ENCODE measurements at regions not wholly inside any gene's neighbourhood (a gene's known extent, or its start where the extent isn't known, plus 50 kb on each side); places are given as distances from the start of the nearest gene placed in this dataset.

DNA sequence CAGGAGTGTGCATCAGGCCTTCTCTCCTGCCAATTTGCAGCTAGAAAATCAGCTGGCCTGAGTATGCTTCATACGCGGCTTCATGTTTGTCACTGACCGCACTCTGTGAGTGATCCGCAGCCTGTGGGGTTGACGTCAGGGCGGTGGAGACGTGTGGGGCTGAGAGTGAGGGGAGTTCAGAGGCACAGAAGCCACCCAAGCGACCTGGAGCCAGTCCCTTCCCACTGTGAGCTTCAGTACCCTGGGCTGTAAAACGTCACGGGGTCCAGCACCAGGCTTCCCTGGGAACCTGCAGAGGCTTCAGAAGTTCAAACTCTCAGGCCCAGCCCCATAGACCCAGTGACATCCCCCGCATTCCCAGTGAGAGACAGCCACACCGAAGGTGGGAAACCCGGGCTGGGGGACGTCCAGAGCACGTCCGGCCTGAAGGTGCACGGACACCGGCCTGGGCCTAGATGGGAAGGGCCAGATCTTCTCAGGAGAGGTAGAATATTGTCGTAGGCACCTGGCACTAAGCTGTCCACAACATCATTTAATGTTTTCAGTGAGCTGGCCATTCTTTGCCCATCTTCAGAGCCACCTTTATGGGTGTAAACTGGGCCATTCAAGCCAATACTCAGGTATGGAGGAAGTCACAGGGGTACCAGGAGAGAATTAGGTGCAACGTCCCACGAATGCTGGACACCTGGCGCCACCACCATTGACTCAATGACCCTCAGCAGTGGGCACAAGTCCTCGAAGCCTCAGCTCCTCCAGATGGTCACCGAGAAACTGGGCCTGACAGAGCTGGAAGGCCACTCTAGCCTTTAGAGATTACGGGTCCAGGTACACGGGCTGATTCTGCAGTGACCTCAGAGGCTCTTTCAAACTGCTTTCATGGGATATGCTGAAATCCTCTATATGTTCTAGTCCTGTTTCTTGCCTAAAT is 235.6 kb upstream of the MYT1L start:
- no peaks in the 10 kb centered on the region for H3K36me3 ChIP-seq (ENCODE audit: insufficient read depth, low read length)
- no peak overlapping the region for H3K4me3 ChIP-seq (ENCODE audit: low read length)
- H3K36me3 Mint-ChIP-seq: peaks cover 0 to 3% (median 0%) of the 10 kb centered on the region in 3 donors
- no peak overlapping the region for H3K4me3 Mint-ChIP-seq
- H3K27me3 Mint-ChIP-seq: no peaks in the 10 kb centered on the region
- ChIA-PET POLR2A (no interaction called here), CTCF (no interaction called here)
- H3K27me3 ChIP-seq (ENCODE audit: insufficient read depth, low read length, poor library complexity, severe bottlenecking): no peaks in the 10 kb centered on the region
- H3K27ac Mint-ChIP-seq: no peak overlapping the region
- no peaks in the 10 kb centered on the region for H3K4me1 Mint-ChIP-seq
- no peak for DNase-seq
- H3K9me3 Mint-ChIP-seq: peaks cover 0 to 6% (median 3%) of the 10 kb centered on the region in 5 donors
- no peaks in the 10 kb centered on the region for H3K9me3 ChIP-seq (ENCODE audit: low read length)
- H3K27ac ChIP-seq (ENCODE audit: low read depth, low read length): no peak overlapping the region
- no peaks in the 10 kb centered on the region for H3K4me1 ChIP-seq (ENCODE audit: insufficient read depth, low read length)

DNA sequence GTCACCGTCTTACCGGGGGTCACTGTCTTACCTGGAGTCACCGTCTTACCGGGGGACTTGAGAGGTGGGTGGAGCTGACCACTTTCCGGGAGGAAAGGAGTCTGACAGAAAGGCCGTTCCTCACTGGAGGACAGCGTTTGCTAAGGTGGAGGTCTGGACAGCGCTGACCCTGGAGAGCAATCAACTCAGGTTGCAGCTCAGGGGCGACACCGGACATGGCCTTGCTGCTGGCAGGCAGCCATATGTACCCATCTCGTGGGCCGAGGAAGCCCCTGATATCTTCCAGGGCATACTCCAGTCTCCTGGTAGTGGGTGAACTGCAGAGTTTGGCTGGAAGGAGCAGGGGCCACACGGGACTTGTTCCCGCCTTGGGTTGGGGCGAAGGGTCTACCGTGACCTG is 234.6 kb upstream of the MYT1L start:
- H3K36me3 Mint-ChIP-seq: peaks cover 0 to 3% (median 0%) of the 10 kb centered on the region in 3 donors
- no peak for DNase-seq
- Histone ChIP-seq H3K27me3 (ENCODE audit: insufficient read depth, low read length, poor library complexity, severe bottlenecking) (no peaks in the 10 kb centered on the region), H3K36me3 (ENCODE audit: insufficient read depth, low read length) (no peaks in the 10 kb centered on the region), H3K27ac (ENCODE audit: low read depth, low read length) (no peak overlapping the region), H3K9me3 (ENCODE audit: low read length) (no peaks in the 10 kb centered on the region), H3K4me3 (ENCODE audit: low read length) (no peak overlapping the region), H3K4me1 (ENCODE audit: insufficient read depth, low read length) (no peaks in the 10 kb centered on the region)
- H3K27me3 Mint-ChIP-seq: no peaks in the 10 kb centered on the region
- no peaks in the 10 kb centered on the region for H3K4me1 Mint-ChIP-seq
- peaks cover 0 to 6% (median 3%) of the 10 kb centered on the region in 5 donors for H3K9me3 Mint-ChIP-seq
- CTCF ChIA-PET: no interaction called here
- no peak overlapping the region for H3K27ac Mint-ChIP-seq
- POLR2A ChIA-PET: no interaction called here
- H3K4me3 Mint-ChIP-seq: no peak overlapping the region

- H3K9me3 ChIP-seq (ENCODE audit: low read length): no peaks in the 10 kb centered on the region
- H3K4me1 ChIP-seq (ENCODE audit: insufficient read depth, low read length): no peaks in the 10 kb centered on the region
- no peaks in the 10 kb centered on the region for H3K36me3 ChIP-seq (ENCODE audit: insufficient read depth, low read length)
- no peak overlapping the region for H3K27ac ChIP-seq (ENCODE audit: low read depth, low read length)
- Mint-ChIP-seq H3K9me3 (peaks cover 0 to 3% (median 0%) of the 10 kb centered on the region in 5 donors), H3K27ac (no peak overlapping the region), H3K4me1 (no peaks in the 10 kb centered on the region), H3K4me3 (no peak overlapping the region), H3K36me3 (no peaks in the 10 kb centered on the region), H3K27me3 (no peaks in the 10 kb centered on the region)
- H3K4me3 ChIP-seq (ENCODE audit: low read length): no peak overlapping the region
- ChIA-PET POLR2A (no interaction called here), CTCF (no interaction called here)
- no peaks in the 10 kb centered on the region for H3K27me3 ChIP-seq (ENCODE audit: insufficient read depth, low read length, poor library complexity, severe bottlenecking)
- DNase-seq: no peak
Observed at GRCh38 chr2:2564300-2565078, 233.4 kb upstream of the MYT1L start.

GRCh38 chr2:2563309-2563860 is 232.3 kb upstream of the MYT1L start:
- H3K27me3 ChIP-seq (ENCODE audit: insufficient read depth, low read length, poor library complexity, severe bottlenecking): no peaks in the 10 kb centered on the region
- Mint-ChIP-seq H3K27me3 (no peaks in the 10 kb centered on the region), H3K4me3 (no peak overlapping the region), H3K4me1 (no peaks in the 10 kb centered on the region), H3K36me3 (no peaks in the 10 kb centered on the region), H3K27ac (no peak overlapping the region), H3K9me3 (peaks cover 0 to 5% (median 0%) of the 10 kb centered on the region in 5 donors)
- ChIA-PET POLR2A (no interaction called here), CTCF (no interaction called here)
- no peaks in the 10 kb centered on the region for H3K4me1 ChIP-seq (ENCODE audit: insufficient read depth, low read length)
- H3K36me3 ChIP-seq (ENCODE audit: insufficient read depth, low read length): no peaks in the 10 kb centered on the region
- H3K27ac ChIP-seq (ENCODE audit: low read depth, low read length): no peak overlapping the region
- no peaks in the 10 kb centered on the region for H3K9me3 ChIP-seq (ENCODE audit: low read length)
- no peak for DNase-seq
- H3K4me3 ChIP-seq (ENCODE audit: low read length): no peak overlapping the region

DNA sequence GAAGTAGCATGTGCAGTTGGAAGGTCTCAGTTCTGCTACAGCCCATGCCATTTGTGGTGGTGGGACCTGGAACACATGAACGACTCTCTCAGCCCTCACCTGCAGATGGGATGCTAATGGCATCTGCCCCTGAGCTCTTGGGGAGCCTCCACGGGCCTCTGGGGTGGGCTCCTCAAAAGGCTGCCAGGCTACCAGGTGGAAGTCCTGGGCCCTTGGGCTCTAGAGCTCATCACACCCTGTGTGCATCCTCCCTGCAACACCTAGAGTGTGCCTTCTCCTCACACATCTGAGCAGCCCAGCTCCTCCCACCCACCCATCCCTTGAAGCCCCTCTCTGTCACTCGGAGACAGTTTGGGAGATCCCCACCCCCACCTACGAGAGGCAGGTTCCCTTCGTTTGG is 231.8 kb upstream of the MYT1L start:
- Histone ChIP-seq H3K4me1 (ENCODE audit: insufficient read depth, low read length) (no peaks in the 10 kb centered on the region), H3K4me3 (ENCODE audit: low read length) (no peak overlapping the region), H3K27ac (ENCODE audit: low read depth, low read length) (no peak overlapping the region), H3K27me3 (ENCODE audit: insufficient read depth, low read length, poor library complexity, severe bottlenecking) (no peaks in the 10 kb centered on the region), H3K36me3 (ENCODE audit: insufficient read depth, low read length) (no peaks in the 10 kb centered on the region), H3K9me3 (ENCODE audit: low read length) (no peaks in the 10 kb centered on the region)
- no peak for DNase-seq
- no peaks in the 10 kb centered on the region for H3K36me3 Mint-ChIP-seq
- H3K27me3 Mint-ChIP-seq: no peaks in the 10 kb centered on the region
- no peak overlapping the region for H3K27ac Mint-ChIP-seq
- no peak overlapping the region for H3K4me3 Mint-ChIP-seq
- ChIA-PET POLR2A (no interaction called here), CTCF (no interaction called here)
- H3K4me1 Mint-ChIP-seq: no peaks in the 10 kb centered on the region
- peaks cover 0 to 5% (median 2%) of the 10 kb centered on the region in 5 donors for H3K9me3 Mint-ChIP-seq

GRCh38 chr2:2561346-2562095 is 230.4 kb upstream of the MYT1L start:
- CTCF ChIA-PET: no interaction called here
- DNase-seq: no peak
- Histone ChIP-seq H3K4me1 (ENCODE audit: insufficient read depth, low read length) (no peaks in the 10 kb centered on the region), H3K27ac (ENCODE audit: low read depth, low read length) (no peak overlapping the region), H3K36me3 (ENCODE audit: insufficient read depth, low read length) (no peaks in the 10 kb centered on the region), H3K4me3 (ENCODE audit: low read length) (no peak overlapping the region), H3K9me3 (ENCODE audit: low read length) (no peaks in the 10 kb centered on the region), H3K27me3 (ENCODE audit: insufficient read depth, low read length, poor library complexity, severe bottlenecking) (no peaks in the 10 kb centered on the region)
- Mint-ChIP-seq H3K4me1 (no peaks in the 10 kb centered on the region), H3K27ac (no peak overlapping the region), H3K9me3 (peaks cover 3 to 9% (median 4%) of the 10 kb centered on the region in 5 donors), H3K36me3 (peaks cover 0 to 2% (median 0%) of the 10 kb centered on the region in 3 donors), H3K4me3 (no peak overlapping the region), H3K27me3 (peaks cover 0 to 4% of the 10 kb centered on the region in 2 donors)
- POLR2A ChIA-PET: no interaction called here

- no peak for DNase-seq
- H3K36me3 Mint-ChIP-seq: peaks cover 0 to 2% (median 0%) of the 10 kb centered on the region in 3 donors
- no peaks in the 10 kb centered on the region for H3K4me1 Mint-ChIP-seq
- H3K4me3 ChIP-seq (ENCODE audit: low read length): no peak overlapping the region
- no peak overlapping the region for H3K27ac ChIP-seq (ENCODE audit: low read depth, low read length)
- H3K27me3 ChIP-seq (ENCODE audit: insufficient read depth, low read length, poor library complexity, severe bottlenecking): no peaks in the 10 kb centered on the region
- no peaks in the 10 kb centered on the region for H3K9me3 ChIP-seq (ENCODE audit: low read length)
- H3K27ac Mint-ChIP-seq: no peak overlapping the region
- no peak overlapping the region for H3K4me3 Mint-ChIP-seq
- no peaks in the 10 kb centered on the region for H3K36me3 ChIP-seq (ENCODE audit: insufficient read depth, low read length)
- CTCF ChIA-PET: no interaction called here
- H3K9me3 Mint-ChIP-seq: peaks cover 3 to 14% (median 5%) of the 10 kb centered on the region in 5 donors
- H3K4me1 ChIP-seq (ENCODE audit: insufficient read depth, low read length): no peaks in the 10 kb centered on the region
- H3K27me3 Mint-ChIP-seq: peaks cover 0 to 4% of the 10 kb centered on the region in 2 donors
- POLR2A ChIA-PET: no interaction called here
Observed at GRCh38 chr2:2560374-2561015, 229.4 kb upstream of the MYT1L start.
